ENCODE measurements at regions not wholly inside any gene's neighbourhood (a gene's known extent, or its start where the extent isn't known, plus 50 kb on each side); places are given as distances from the start of the nearest gene placed in this dataset.
"Not testable (repeated sequence)": the region's sequence is repeated elsewhere in the genome, so short reads cannot be mapped to it uniquely, and the experiment has no call there.

DNA sequence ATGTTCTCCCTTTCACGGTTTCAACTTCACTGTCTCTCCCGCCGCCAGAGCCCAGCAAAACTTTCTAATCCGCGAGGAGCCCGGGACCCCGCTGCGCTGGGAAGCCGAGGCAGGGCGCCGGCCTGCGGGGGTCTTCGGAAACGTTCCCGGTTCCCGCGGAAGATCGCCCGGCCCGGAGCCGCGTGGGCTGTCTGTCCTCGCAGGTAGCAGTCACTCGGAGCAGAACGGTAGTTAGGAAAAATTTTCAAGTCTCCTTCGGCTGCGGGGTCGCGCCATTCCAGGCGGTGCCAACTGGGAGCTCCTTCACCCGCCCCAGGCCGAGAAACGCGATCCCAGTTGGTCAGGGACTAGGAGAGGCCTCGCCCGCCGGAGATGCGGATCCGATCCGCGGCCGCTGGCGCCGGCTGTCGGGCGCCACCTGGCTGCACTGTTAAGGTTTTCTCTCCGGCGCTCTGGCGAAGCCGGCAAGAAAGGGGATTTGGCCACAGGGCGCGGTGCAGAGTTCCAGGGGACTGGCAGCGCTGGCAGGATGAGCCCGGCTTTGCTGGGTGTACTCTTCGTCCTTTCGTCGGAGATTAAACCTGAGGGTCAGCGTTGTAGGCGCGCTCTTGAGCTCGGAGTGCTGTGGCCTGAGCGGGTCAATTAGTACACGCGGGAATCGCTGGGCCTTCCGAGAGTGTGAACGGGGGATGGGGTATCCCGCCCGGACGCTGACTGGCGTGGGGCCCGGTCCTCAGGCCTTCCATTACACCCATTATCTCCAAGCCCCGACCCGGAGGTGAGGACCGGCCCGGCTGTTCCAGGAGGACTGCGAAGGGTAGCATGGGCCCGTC, 135.4 kb downstream of the KCNJ12 start:
- peak; percentile 82 for DNase-seq (ENCODE audit: low spot score)
- ATAC-seq (ENCODE audit: low read depth) = peak; percentile 93
- H3K4me3 ChIP-seq (ENCODE audit: severe bottlenecking) = peak overlapping the region; percentile 23

GRCh38 chr17:21512307-21513011, 136.3 kb downstream of the KCNJ12 start:
- H3K4me3 ChIP-seq (ENCODE audit: severe bottlenecking) = no peak overlapping the region
- no peak for DNase-seq (ENCODE audit: low spot score)
- no peaks in the 10 kb centered on the region for H3K27me3 ChIP-seq (ENCODE audit: insufficient read depth, poor library complexity, severe bottlenecking)
- ATAC-seq (ENCODE audit: low read depth) = no peak
- no peaks in the 10 kb centered on the region for H3K36me3 ChIP-seq (ENCODE audit: low read depth)
- no peaks in the 10 kb centered on the region for H3K4me1 ChIP-seq (ENCODE audit: insufficient read depth, poor library complexity, severe bottlenecking)
- no peaks in the 10 kb centered on the region for H3K9me3 ChIP-seq (ENCODE audit: severe bottlenecking)
- H3K27ac ChIP-seq (ENCODE audit: poor library complexity, severe bottlenecking) = no peak overlapping the region
- TF ChIP-seq, protein P1, sequence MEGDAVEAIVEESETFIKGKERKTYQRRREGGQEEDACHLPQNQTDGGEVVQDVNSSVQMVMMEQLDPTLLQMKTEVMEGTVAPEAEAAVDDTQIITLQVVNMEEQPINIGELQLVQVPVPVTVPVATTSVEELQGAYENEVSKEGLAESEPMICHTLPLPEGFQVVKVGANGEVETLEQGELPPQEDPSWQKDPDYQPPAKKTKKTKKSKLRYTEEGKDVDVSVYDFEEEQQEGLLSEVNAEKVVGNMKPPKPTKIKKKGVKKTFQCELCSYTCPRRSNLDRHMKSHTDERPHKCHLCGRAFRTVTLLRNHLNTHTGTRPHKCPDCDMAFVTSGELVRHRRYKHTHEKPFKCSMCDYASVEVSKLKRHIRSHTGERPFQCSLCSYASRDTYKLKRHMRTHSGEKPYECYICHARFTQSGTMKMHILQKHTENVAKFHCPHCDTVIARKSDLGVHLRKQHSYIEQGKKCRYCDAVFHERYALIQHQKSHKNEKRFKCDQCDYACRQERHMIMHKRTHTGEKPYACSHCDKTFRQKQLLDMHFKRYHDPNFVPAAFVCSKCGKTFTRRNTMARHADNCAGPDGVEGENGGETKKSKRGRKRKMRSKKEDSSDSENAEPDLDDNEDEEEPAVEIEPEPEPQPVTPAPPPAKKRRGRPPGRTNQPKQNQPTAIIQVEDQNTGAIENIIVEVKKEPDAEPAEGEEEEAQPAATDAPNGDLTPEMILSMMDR (IDR thresholded peaks at IDR 0.05; ENCODE audit: poor library complexity, severe bottlenecking) = no peak

More for the DNA sequence above, 135.4 kb downstream of the KCNJ12 start:
- TF ChIP-seq, protein P1 (IDR thresholded peaks at IDR 0.05; ENCODE audit: poor library complexity, severe bottlenecking) = peak; percentile 77
- no peak overlapping the region for H3K27ac ChIP-seq (ENCODE audit: poor library complexity, severe bottlenecking)
- H3K27me3 ChIP-seq (ENCODE audit: insufficient read depth, poor library complexity, severe bottlenecking) = no peaks in the 10 kb centered on the region
- H3K4me1 ChIP-seq (ENCODE audit: insufficient read depth, poor library complexity, severe bottlenecking) = no peaks in the 10 kb centered on the region
- no peaks in the 10 kb centered on the region for H3K9me3 ChIP-seq (ENCODE audit: severe bottlenecking)
- no peaks in the 10 kb centered on the region for H3K36me3 ChIP-seq (ENCODE audit: low read depth)

GRCh38 chr17:21513012-21513570, 136.9 kb downstream of the KCNJ12 start:
- ATAC-seq (ENCODE audit: low read depth) = peak; percentile 44; the same call in 1 of the 3 replicates
- no peak for DNase-seq (ENCODE audit: low spot score)
- Histone ChIP-seq H3K36me3 (ENCODE audit: low read depth) (no peaks in the 10 kb centered on the region), H3K27ac (ENCODE audit: poor library complexity, severe bottlenecking) (no peak overlapping the region), H3K4me3 (ENCODE audit: severe bottlenecking) (no peak overlapping the region), H3K9me3 (ENCODE audit: severe bottlenecking) (no peaks in the 10 kb centered on the region), H3K27me3 (ENCODE audit: insufficient read depth, poor library complexity, severe bottlenecking) (no peaks in the 10 kb centered on the region), H3K4me1 (ENCODE audit: insufficient read depth, poor library complexity, severe bottlenecking) (no peaks in the 10 kb centered on the region)
- TF ChIP-seq, protein P1 (IDR thresholded peaks at IDR 0.05; ENCODE audit: poor library complexity, severe bottlenecking) = peak; percentile 85

DNA sequence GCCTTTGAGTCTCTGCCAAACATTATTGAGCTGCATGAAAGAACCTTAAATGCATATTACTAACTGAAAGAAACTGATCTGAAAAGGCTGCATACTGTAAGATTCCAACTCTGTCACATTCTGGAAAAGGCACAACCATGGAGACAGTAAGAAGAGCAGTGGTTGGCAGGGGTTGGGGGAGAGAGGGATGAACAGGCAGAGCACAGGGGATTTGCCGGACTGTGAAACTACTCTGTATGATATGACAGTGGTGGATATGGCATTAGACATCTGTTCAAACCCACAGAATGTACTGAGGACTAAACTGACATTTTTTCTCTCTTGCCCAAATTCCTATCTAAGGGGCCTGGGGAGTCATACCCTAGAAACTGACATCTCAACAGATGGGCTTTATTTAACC, 138.4 kb downstream of the KCNJ12 start:
- DNase-seq (ENCODE audit: low spot score); ATAC-seq (ENCODE audit: low read depth); H3K27ac ChIP-seq (ENCODE audit: poor library complexity, severe bottlenecking); H3K27me3 ChIP-seq (ENCODE audit: insufficient read depth, poor library complexity, severe bottlenecking); H3K4me1 ChIP-seq (ENCODE audit: insufficient read depth, poor library complexity, severe bottlenecking); H3K36me3 ChIP-seq (ENCODE audit: low read depth); H3K9me3 ChIP-seq (ENCODE audit: severe bottlenecking); H3K4me3 ChIP-seq (ENCODE audit: severe bottlenecking): not testable (repeated sequence)

GRCh38 chr17:21517538-21518293, 141.6 kb downstream of the KCNJ12 start:
- no peak for ATAC-seq (ENCODE audit: low read depth)

More at GRCh38 chr17:21517538-21518293, 141.6 kb downstream of the KCNJ12 start:
- no peaks in the 10 kb centered on the region for H3K27me3 ChIP-seq (ENCODE audit: insufficient read depth, poor library complexity, severe bottlenecking)
- no peak for DNase-seq (ENCODE audit: low spot score)
- H3K4me3 ChIP-seq (ENCODE audit: severe bottlenecking) = no peak overlapping the region
- TF ChIP-seq, protein P1 (IDR thresholded peaks at IDR 0.05; ENCODE audit: poor library complexity, severe bottlenecking) = no peak
- no peaks in the 10 kb centered on the region for H3K36me3 ChIP-seq (ENCODE audit: low read depth)
- no peaks in the 10 kb centered on the region for H3K4me1 ChIP-seq (ENCODE audit: insufficient read depth, poor library complexity, severe bottlenecking)
- no peaks in the 10 kb centered on the region for H3K9me3 ChIP-seq (ENCODE audit: severe bottlenecking)
- H3K27ac ChIP-seq (ENCODE audit: poor library complexity, severe bottlenecking) = no peak overlapping the region
